Hippocampal formation (tissue), 2 donors: ENCODE measurements at regions not wholly inside any gene's neighbourhood (a gene's known extent, or its start where the extent isn't known, plus 50 kb on each side); places are given as distances from the start of the nearest gene placed in this dataset.

Source experiments
- DNase-seq, 2 donors: peaks; one replicate each; lab custom pipeline; 2025; lab: John Stamatoyannopoulos, UW

GRCh38 chr17:15177343-15177742 lies 87.8 kb downstream of the PMP22 start:
- no peak for DNase-seq

GRCh38 chr17:15175356-15175755 lies 89.8 kb downstream of the PMP22 start:
- no peak for DNase-seq

GRCh38 chr17:15171167-15172047 lies 93.7 kb downstream of the PMP22 start:
- DNase-seq: peak; percentile 20 to 51

- DNase-seq: no peak
Measured at GRCh38 chr17:15169676-15170075, 95.5 kb downstream of the PMP22 start.

- no peak for DNase-seq
Measured at GRCh38 chr17:15168379-15168778, 96.7 kb downstream of the PMP22 start.

GRCh38 chr17:15161395-15161794 lies 103.7 kb downstream of the PMP22 start:
- no peak for DNase-seq

- no peak for DNase-seq
Measured at GRCh38 chr17:15157051-15157450, 108.1 kb downstream of the PMP22 start.

- DNase-seq: no peak
Measured at GRCh38 chr17:15154618-15155017, 110.5 kb downstream of the PMP22 start.

GRCh38 chr17:15145621-15146020 lies 119.5 kb downstream of the PMP22 start:
- DNase-seq: no peak

- no peak for DNase-seq
Measured at GRCh38 chr17:15143524-15143923, 121.6 kb downstream of the PMP22 start.

- DNase-seq: no peak
Measured at GRCh38 chr17:15134363-15134762, 130.8 kb downstream of the PMP22 start.

- no peak for DNase-seq
Measured at GRCh38 chr17:15133826-15134225, 131.3 kb downstream of the PMP22 start.

GRCh38 chr17:15133143-15133542 lies 132.0 kb downstream of the PMP22 start:
- no peak for DNase-seq

- DNase-seq: no peak
Measured at GRCh38 chr17:15130426-15130825, 134.7 kb downstream of the PMP22 start.

GRCh38 chr17:15129986-15130385 lies 135.1 kb downstream of the PMP22 start:
- DNase-seq: no peak

- no peak for DNase-seq
Measured at GRCh38 chr17:15124746-15125145, 140.4 kb downstream of the PMP22 start.

- no peak for DNase-seq
Measured at GRCh38 chr17:15124264-15124595, 140.9 kb downstream of the PMP22 start.

GRCh38 chr17:15123593-15124263 lies 141.4 kb downstream of the PMP22 start:
- no peak for DNase-seq

- DNase-seq: no peak
Measured at GRCh38 chr17:15122857-15123256, 142.3 kb downstream of the PMP22 start.

- DNase-seq: no peak
Measured at GRCh38 chr17:15121426-15121825, 143.7 kb downstream of the PMP22 start.

GRCh38 chr17:15119968-15120367 lies 145.2 kb downstream of the PMP22 start:
- no peak for DNase-seq

GRCh38 chr17:15117239-15117638 lies 147.9 kb downstream of the PMP22 start:
- DNase-seq: no peak

GRCh38 chr17:15112846-15113617 lies 152.1 kb downstream of the PMP22 start:
- DNase-seq: no peak
